Spleen (tissue), 11 donors: ENCODE measurements at regions not wholly inside any gene's neighbourhood (a gene's known extent, or its start where the extent isn't known, plus 50 kb on each side); places are given as distances from the start of the nearest gene placed in this dataset.

Source experiments
- DNase-seq: peaks from one replicate; pipeline ENCODE4 v3.0.0-alpha.2; 2020
- H3K27ac ChIP-seq, 8 donors: fragments of 200-600 bp; sonication (generic) in 7 of 8; 1 replicate in 4 of 8; 2 replicates in 4 of 8; pipeline versions ENCODE4 v1.5.0 to v1.8.0; 2016 to 2021; ENCODE audit warnings: inconsistent platforms in 4 of 8, mild to moderate bottlenecking in 4 of 8, moderate library complexity in 1 of 8
- H3K27me3 ChIP-seq, 7 donors: fragments of 200-600 bp; sonication (generic) in 6 of 7; replicated peaks in 1 of 7; 1 replicate in 4 of 7; 2 replicates in 3 of 7; pipeline versions ENCODE4 v1.5.0 to v1.8.0; 2016 to 2021; ENCODE audit warnings: inconsistent platforms in 3 of 7, mild to moderate bottlenecking in 1 of 7
- H3K36me3 ChIP-seq, 6 donors: fragments of 200-600 bp; sonication (generic) in 5 of 6; 1 replicate in 4 of 6; 2 replicates in 2 of 6; pipeline versions ENCODE4 v1.5.0 to v1.8.0; 2016 to 2021; ENCODE audit warnings: inconsistent platforms in 2 of 6
- H3K4me1 ChIP-seq, 6 donors: fragments of 200-600 bp; sonication (generic) in 5 of 6; 1 replicate in 3 of 6; 2 replicates in 3 of 6; pipeline versions ENCODE4 v1.5.0 to v1.8.0; 2016 to 2021; ENCODE audit warnings: inconsistent platforms in 3 of 6
- H3K4me3 ChIP-seq, 8 donors: fragments of 200-600 bp; sonication (generic) in 7 of 8; 1 replicate in 4 of 8; 2 replicates in 4 of 8; pipeline versions ENCODE4 v1.5.0 to v1.8.0; 2016 to 2021; ENCODE audit warnings: inconsistent platforms in 4 of 8, mild to moderate bottlenecking in 4 of 8, moderate library complexity in 2 of 8
- H3K9me3 ChIP-seq, 8 donors: fragments of 200-600 bp; sonication (generic) in 7 of 8; 1 replicate in 4 of 8; 2 replicates in 4 of 8; pipeline versions ENCODE4 v1.5.0 to v1.8.0; 2016 to 2021; ENCODE audit warnings: inconsistent platforms in 4 of 8
- CTCF ChIP-seq, 11 experiments: fragments of 200-600 bp in 7 of 11; fragments of 450-650 bp in 4 of 11; sonication (generic) in 4 of 11; IDR thresholded peaks in 8 of 11; conservative IDR thresholded peaks in 3 of 11; 1 replicate in 7 of 11; 2 replicates in 4 of 11; pipeline versions ENCODE4 v1.4.0 to v1.8.0; 2016 to 2021; ENCODE audit warnings: antibody characterized with exemption in 11 of 11, inconsistent platforms in 4 of 11, mild to moderate bottlenecking in 1 of 11
- POLR2A ChIP-seq, 3 donors: fragments of 450-650 bp; IDR thresholded peaks; one replicate each; pipeline ENCODE4 v1.5.1; 2017; ENCODE audit warnings: antibody characterized with exemption in 3 of 3, mild to moderate bottlenecking in 1 of 3
- POLR2AphosphoS5 ChIP-seq, 3 donors: sonication (generic); formaldehyde crosslinking; IDR thresholded peaks; one replicate each; pipeline ENCODE4 v1.5.1; 2017; ENCODE audit warnings: antibody characterized with exemption in 3 of 3
- WGBS, 5 donors: extraction: QIAGEN DNeasy Blood & Tissue Kit in 3 of 5; methylation state at CpG; one replicate each; pipeline versions ENCODE4 v1.1.5 to v1.1.7; 2013 to 2018; 5-methylcytosine and 5-hydroxymethylcytosine counted together
- intact Hi-C: fragments of 100-400 bp; cut with DNase I; formaldehyde crosslinking; loops from one replicate; pipeline ENCODE4 v1.15.0; 2023; ENCODE audit warnings: low total_unique reads
- donor health status: healthy with polysubstance abuse.
- donor health status: DM: no; HTN: no; CAD: no; lungs with moderate emphysema.
- donor health status: DM: no; HTN: no; CAD: no.
- donor health status: Bipolar disorder and iron deficiency.
- donor health status: healthy.
- donor health status: DM: no; HTN: no; CAD: no.
- donor health status: DM: yes; HTN: yes; CAD: no.

- Histone ChIP-seq H3K4me3 (no peak overlapping the region), H3K9me3 (peaks cover 0 to 26% (median 9%) of the 10 kb centered on the region in 8 donors), H3K36me3 (no peaks in the 10 kb centered on the region), H3K4me1 (no peaks in the 10 kb centered on the region), H3K27ac (no peak overlapping the region), H3K27me3 (peaks cover 0 to 18% (median 0%) of the 10 kb centered on the region in 7 donors)
- no peak for DNase-seq
- intact Hi-C loops, result no loop called here
- TF ChIP-seq POLR2A (IDR thresholded peaks at IDR 0.05), result no peak
- no peak for TF ChIP-seq CTCF (IDR thresholded peaks at IDR 0.05 in 8 of 11, conservative IDR thresholded peaks at IDR 0.05 in 3 of 11)
- no peak for TF ChIP-seq POLR2AphosphoS5 (IDR thresholded peaks at IDR 0.05)
- 63 to 93% (median 88%) methylated on average over 2 of the region's 2 CpGs for WGBS, 5 donors
These were observed 238.5 kb downstream of the SOX9 start for GRCh38 chr17:72359274-72359673.

- no peak overlapping the region for H3K4me3 ChIP-seq
- no peaks in the 10 kb centered on the region for H3K4me1 ChIP-seq
- TF ChIP-seq CTCF (IDR thresholded peaks at IDR 0.05 in 8 of 11, conservative IDR thresholded peaks at IDR 0.05 in 3 of 11) (no peak), POLR2A (IDR thresholded peaks at IDR 0.05) (no peak), POLR2AphosphoS5 (IDR thresholded peaks at IDR 0.05) (no peak)
- WGBS, 5 donors, result 75 to 91% (median 81%) methylated on average over 5 of the region's 5 CpGs
- H3K27me3 ChIP-seq, result peaks cover 0 to 21% (median 0%) of the 10 kb centered on the region in 7 donors
- H3K36me3 ChIP-seq, result no peaks in the 10 kb centered on the region
- H3K27ac ChIP-seq, result no peak overlapping the region
- intact Hi-C loops, result no loop called here
- no peak for DNase-seq
- H3K9me3 ChIP-seq, result peaks cover 0 to 21% (median 7%) of the 10 kb centered on the region in 8 donors
These were observed 239.0 kb downstream of the SOX9 start for GRCh38 chr17:72359811-72360210.

- no peak for TF ChIP-seq POLR2A (IDR thresholded peaks at IDR 0.05)
- no peak for TF ChIP-seq POLR2AphosphoS5 (IDR thresholded peaks at IDR 0.05)
- TF ChIP-seq CTCF (IDR thresholded peaks at IDR 0.05 in 8 of 11, conservative IDR thresholded peaks at IDR 0.05 in 3 of 11), result no peak
- H3K9me3 ChIP-seq, result peaks cover 0 to 14% (median 3%) of the 10 kb centered on the region in 8 donors
- H3K27ac ChIP-seq, result no peak overlapping the region
- no peak for DNase-seq
- WGBS, 5 donors, result 57 to 80% (median 67%) methylated on average over 6 of the region's 6 CpGs
- H3K27me3 ChIP-seq, result peaks cover 0 to 21% (median 0%) of the 10 kb centered on the region in 7 donors
- no peaks in the 10 kb centered on the region for H3K4me1 ChIP-seq
- no peaks in the 10 kb centered on the region for H3K36me3 ChIP-seq
- intact Hi-C loops, result no loop called here
- no peak overlapping the region for H3K4me3 ChIP-seq
These were observed 239.6 kb downstream of the SOX9 start for GRCh38 chr17:72360386-72360940.

- intact Hi-C loops, result no loop called here
These were observed 241.1 kb downstream of the SOX9 start for GRCh38 chr17:72361892-72362291.

More at GRCh38 chr17:72361892-72362291, 241.1 kb downstream of the SOX9 start:
- H3K27ac ChIP-seq, result no peak overlapping the region
- H3K4me3 ChIP-seq, result no peak overlapping the region
- WGBS, 5 donors, result 83 to 93% (median 88%) methylated on average over 6 of the region's 6 CpGs
- DNase-seq, result no peak
- peaks cover 0 to 24% (median 0%) of the 10 kb centered on the region in 7 donors for H3K27me3 ChIP-seq
- TF ChIP-seq CTCF (IDR thresholded peaks at IDR 0.05 in 8 of 11, conservative IDR thresholded peaks at IDR 0.05 in 3 of 11) (no peak), POLR2AphosphoS5 (IDR thresholded peaks at IDR 0.05) (no peak), POLR2A (IDR thresholded peaks at IDR 0.05) (no peak)
- no peaks in the 10 kb centered on the region for H3K4me1 ChIP-seq
- H3K9me3 ChIP-seq, result peaks cover 0 to 2% (median 0%) of the 10 kb centered on the region in 8 donors
- H3K36me3 ChIP-seq, result no peaks in the 10 kb centered on the region
